SW480 (cell line): ENCODE measurements at regions not wholly inside any gene's neighbourhood (a gene's known extent, or its start where the extent isn't known, plus 50 kb on each side); places are given as distances from the start of the nearest gene placed in this dataset.
A peak's percentile ranks its signal among the peaks of the same experiment; 100 is the strongest.

ENCODE experiments used
- DNase-seq: peaks from one replicate; pipeline ENCODE4 v3.0.0-alpha.2; 2016; ENCODE audit warnings: low spot score

GRCh38 chr3:46146548-46146947 is 61.6 kb downstream of the CCR1 start:
- DNase-seq = no peak

DNA sequence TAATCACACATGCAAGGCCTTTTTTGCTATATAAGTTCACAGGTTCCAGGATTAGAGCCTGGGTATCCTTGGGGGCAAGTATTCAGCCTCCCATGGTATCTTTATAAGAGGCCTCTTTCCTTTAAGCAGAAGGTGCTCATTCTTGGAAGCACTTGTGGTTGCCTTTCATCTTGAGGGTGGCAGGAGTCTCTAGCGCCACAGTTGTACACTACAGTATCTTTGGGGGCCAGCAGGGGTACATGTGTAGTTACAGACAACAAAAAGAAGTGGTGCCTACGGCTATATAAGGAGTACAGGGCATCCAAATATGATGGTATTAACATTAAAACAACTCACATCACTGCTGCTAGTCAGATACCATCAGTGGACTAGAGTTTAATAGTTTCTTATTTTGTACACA is 62.1 kb downstream of the CCR1 start:
- no peak for DNase-seq

DNA sequence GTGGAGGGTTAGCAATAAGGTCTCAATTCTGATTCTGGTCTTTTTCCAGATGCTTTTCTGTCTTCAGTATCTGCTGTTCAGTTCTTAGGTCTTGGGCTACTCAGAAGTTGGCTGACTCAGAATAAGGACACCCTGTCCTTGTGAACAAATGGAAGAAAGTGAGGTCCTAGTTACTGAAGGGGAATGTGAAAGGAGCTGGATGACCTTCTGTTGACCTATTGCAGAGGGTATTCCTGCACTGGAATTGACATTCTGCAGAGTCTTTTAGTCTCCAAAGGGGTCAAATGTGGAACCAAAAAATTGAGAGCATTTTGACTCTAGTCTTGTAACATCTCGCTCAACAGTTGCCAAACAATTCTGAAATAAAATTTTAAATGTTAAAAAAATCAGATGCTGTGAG is 63.0 kb downstream of the CCR1 start:
- DNase-seq = no peak

GRCh38 chr3:46143951-46144473 is 64.1 kb downstream of the CCR1 start:
- no peak for DNase-seq

GRCh38 chr3:46141813-46142212 is 66.3 kb downstream of the CCR1 start:
- no peak for DNase-seq

GRCh38 chr3:46138581-46138980 is 69.5 kb downstream of the CCR1 start:
- DNase-seq = no peak

- no peak for DNase-seq
Measured at GRCh38 chr3:46135475-46135874, 72.6 kb downstream of the CCR1 start.

- DNase-seq = no peak
Measured at GRCh38 chr3:46133285-46133684, 74.8 kb downstream of the CCR1 start.

GRCh38 chr3:46132565-46132964 is 75.5 kb downstream of the CCR1 start:
- no peak for DNase-seq

GRCh38 chr3:46131884-46132450 is 76.1 kb downstream of the CCR1 start:
- no peak for DNase-seq

GRCh38 chr3:46130631-46131310 is 77.3 kb downstream of the CCR1 start:
- no peak for DNase-seq

DNA sequence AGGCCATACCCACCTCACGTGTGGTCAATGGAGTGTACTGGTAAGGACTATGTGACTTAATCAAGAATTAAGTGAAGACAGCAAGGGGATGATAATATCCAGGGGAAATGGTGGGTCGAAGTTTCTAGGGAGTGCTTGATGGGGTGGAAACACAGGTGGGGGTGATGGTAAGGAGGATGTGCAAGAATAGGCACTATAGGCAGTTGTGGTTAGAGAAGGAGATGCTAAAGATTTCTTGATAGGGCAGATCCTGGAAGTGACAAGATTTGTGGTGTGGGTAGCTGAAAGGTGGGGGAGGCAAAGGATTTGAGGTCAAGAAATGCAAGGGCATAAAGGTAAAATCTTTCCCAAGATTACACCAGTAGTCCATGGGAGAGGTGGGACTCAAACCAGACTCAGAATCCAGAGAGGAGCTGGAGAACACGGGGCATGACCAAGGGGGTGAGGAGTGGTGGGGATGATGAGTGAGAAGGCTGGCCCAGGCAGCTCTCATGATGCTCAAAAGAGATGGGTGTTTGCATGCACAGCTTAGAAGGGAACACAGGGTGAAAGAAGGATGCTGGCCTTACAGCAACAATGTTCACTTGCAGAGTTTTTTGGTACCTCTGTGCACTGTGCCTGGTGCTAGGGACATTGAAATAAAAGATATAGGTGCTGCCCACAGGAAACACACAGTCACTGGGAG is 78.4 kb downstream of the CCR1 start:
- DNase-seq = no peak

DNA sequence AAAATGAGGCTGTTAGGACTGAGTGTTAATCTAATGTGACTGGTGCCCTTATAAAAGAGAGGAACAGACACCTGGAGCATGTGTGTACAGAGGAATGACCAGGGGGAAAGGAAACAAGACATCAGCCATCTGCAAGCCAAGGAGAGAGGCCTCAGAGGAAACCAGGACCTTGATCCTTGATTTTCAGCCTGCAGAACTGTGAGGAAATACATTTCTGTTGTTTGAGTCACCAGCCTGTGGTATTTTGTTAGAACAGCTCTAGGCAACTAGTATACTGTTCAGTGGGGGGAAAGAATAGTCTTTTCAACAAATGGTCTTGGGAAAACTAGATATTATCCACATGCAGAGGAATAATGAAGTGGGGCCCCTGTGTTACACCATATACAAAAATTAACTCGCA is 80.6 kb downstream of the CCR1 start:
- peak; percentile 50 for DNase-seq

DNA sequence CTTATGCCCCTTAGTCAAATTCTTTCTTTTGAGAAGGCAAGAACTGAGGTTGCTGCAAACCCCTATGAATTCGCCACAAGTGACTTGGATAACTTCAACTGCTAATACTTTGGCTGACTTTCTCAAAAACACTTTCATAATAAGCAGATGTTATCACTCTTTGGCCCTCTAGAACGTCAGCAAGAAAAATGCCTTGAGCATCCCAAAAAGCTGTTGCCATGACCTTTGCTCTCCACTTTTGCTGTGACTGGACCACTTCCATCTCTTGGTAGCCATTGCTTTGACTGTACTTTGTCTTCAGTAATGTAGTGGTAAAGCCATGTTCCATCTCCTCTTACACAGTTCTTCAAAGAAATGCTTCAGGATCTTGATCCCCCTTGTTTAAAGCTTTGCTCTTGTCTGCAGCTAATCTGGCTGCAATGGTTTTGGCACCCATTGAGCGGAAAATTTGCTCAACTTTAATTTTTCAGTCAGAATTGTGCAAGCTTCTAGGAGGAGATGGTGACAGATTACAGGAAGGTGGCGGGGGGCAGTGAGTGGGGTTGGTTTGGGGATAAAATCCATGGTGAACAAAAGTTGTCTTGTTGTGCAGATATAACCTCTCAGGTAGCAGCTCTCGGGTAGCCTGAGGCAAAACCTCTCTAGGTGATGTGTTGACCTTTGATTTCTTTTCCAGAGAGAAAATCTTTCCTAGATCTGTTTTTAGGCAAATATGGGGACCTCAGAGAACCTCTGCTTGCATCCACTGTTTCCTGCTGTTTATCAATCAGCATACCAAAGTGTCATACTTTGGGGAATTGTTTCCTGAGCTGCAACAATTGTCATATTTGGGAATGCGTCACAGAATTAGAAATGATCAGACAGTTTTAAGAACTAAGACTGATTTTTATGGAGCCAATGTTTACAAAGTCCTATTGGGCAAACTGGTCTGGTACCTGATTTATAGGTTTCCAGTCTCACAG is 83.6 kb downstream of the CCR1 start:
- no peak for DNase-seq

DNA sequence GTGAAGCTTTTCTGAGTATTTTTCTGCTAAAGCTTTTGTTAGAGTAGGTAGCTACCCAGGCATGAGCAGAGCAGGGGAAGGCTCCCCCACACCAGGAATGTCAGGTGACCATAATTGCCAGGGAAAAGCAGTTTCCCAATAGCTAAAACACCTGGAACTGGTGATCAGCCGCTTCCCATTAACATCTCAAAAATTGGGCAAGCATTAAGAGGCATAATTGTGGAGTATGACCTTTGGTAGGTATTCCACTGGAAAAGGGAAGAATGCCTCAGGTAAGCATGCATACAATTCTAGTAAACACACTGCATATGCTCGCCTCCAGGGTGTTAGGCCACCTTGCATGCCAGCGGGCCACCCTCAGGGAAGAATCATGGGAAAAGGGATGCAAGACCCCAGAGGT is 84.5 kb downstream of the CCR1 start:
- DNase-seq = no peak

DNA sequence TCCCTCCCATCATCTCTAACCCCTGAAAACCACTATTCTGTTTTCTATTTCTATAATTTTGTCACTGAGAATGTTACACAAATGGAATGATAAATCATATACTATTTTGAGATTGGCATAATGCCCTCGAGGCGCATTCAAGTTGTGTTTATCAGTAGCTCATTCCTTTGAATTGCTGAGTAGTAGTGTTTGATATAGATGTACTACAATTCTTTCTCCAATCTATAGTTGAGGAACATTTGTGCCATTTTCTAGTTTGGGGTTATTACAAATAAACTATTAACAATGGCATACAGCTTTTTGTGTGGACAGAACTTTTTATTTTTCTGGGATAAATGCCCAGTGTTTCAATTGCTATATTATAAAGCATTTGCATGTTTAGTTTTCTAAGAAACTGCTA is 86.0 kb downstream of the CCR1 start:
- no peak for DNase-seq

DNA sequence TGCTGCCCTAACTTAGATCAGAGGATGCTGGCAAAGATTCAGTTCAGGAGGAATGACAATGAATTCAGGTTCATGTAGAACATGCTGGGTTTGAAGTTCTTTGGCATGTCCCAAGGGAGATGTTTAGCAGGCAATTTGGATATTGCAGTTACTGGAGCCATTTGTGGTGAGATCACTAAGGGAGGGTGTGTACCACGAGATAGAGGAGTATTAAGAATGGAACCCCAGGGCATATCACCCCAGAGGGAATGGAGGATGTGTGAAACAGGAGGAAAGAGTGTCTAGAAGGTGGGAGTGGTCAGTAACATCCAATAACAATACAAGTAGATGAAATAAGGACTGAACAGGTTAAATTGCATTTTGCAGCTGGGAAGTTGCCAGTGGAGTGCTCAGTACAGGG is 87.1 kb downstream of the CCR1 start:
- no peak for DNase-seq

DNA sequence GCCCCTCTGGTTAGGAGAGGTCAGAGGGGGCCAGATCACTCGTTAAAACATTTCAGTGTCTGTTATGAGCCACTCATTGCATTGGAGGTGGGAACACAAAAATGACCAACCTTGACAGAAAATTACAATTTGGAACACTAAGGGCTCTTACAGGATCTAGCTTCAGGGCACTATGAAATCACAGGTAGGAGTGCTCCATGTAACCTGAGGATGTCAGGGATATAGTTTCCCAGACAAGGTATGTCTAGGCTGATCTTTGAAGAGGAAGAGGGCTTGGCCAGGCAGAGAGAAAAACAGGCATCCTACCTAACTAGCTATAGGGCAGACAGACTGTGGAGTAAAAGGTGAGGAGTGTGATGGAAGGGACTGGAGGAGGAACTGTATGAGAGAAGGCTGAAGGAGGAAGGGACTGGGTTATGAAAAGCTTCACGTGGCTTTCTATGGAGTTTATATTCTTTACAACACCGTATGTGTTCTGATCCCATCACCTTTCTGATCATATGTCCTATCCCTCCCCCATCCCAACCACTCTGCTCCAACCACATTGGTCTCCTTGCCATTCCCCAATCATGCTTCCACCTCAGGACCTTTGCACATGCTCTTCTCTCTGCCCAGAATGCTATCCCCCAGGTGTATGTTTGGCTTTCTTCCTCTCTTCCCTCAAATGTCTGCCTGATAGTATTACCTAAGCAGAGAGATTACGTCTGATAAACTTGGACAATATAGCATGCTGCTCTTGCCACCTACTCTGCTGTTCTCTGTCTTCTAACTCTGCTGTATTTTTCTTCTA is 88.2 kb downstream of the CCR1 start:
- DNase-seq = no peak

- no peak for DNase-seq
Measured at GRCh38 chr3:46119253-46119652, 88.9 kb downstream of the CCR1 start.

- no peak for DNase-seq
Measured at GRCh38 chr3:46116996-46117395, 89.7 kb upstream of the XCR1 start.

GRCh38 chr3:46114323-46114988 is 87.2 kb upstream of the XCR1 start:
- peak; percentile 68 for DNase-seq
